ENCODE measurements at regions not wholly inside any gene's neighbourhood (a gene's known extent, or its start where the extent isn't known, plus 50 kb on each side); places are given as distances from the start of the nearest gene placed in this dataset.

GRCh38 chr4:27835851-27836250 is 975.2 kb downstream of the STIM2 start:
- TF ChIP-seq CTCF (IDR thresholded peaks at IDR 0.05) (no peak), POLR2A (IDR thresholded peaks at IDR 0.05) (no peak)

Data from heart left ventricle (tissue), 13 donors.